Spinal cord (tissue), 9 donors: ENCODE measurements at regions not wholly inside any gene's neighbourhood (a gene's known extent, or its start where the extent isn't known, plus 50 kb on each side); places are given as distances from the start of the nearest gene placed in this dataset.

Source experiments
- DNase-seq, 6 donors: peaks; one replicate each; pipeline versions ENCODE4 v3.0.0 to v3.0.0-alpha.2; 2013 to 2015; ENCODE audit warnings: low spot score in 6 of 6, low read depth in 4 of 6
- H3K27ac ChIP-seq: one replicate; pipeline ENCODE4 v1.5.1; 2013; ENCODE audit warnings: low read depth, low read length, control low read depth
- H3K27me3 ChIP-seq: one replicate; pipeline ENCODE4 v1.6.1; 2013; ENCODE audit warnings: low read length; ENCODE audit not compliant: control insufficient read depth, insufficient read depth
- H3K36me3 ChIP-seq: one replicate; pipeline ENCODE4 v1.6.1; 2013; ENCODE audit warnings: low read length; ENCODE audit not compliant: control insufficient read depth, insufficient read depth
- H3K4me1 ChIP-seq: one replicate; pipeline ENCODE4 v1.6.1; 2013; ENCODE audit warnings: low read length; ENCODE audit not compliant: control insufficient read depth, insufficient read depth
- H3K4me3 ChIP-seq: one replicate; pipeline ENCODE4 v1.5.1; 2013; ENCODE audit warnings: low read depth, low read length, control low read depth
- H3K9me3 ChIP-seq: one replicate; pipeline ENCODE4 v1.6.1; 2013; ENCODE audit warnings: low read length; ENCODE audit not compliant: control insufficient read depth, insufficient read depth
- WGBS: methylation state at CpG from one replicate; pipeline ENCODE4 v1.1.5; 2013; ENCODE audit warnings: missing lambda C conversion rate; ENCODE audit not compliant: insufficient coverage; 5-methylcytosine and 5-hydroxymethylcytosine counted together
- donor health status: healthy.

DNA sequence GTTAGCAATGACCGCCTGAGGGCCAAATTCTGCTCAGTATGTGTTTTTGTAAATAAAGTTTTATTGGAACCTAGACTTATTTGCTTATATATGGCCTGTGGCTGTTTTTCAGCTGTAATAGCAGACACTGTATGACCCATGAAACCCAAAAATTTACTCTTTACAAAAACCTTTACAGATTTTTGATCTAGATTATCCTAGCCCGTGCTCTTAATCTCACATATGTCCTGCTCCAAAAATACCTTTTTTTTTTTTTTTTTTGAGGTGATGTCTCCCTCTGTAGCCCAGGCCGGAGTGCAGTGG, 148.0 kb upstream of the ZNF217 start:
- no peak overlapping the region for H3K27ac ChIP-seq
- no peaks in the 10 kb centered on the region for H3K9me3 ChIP-seq
- WGBS: 100% methylated on average over 1 of the region's 3 CpGs
- peaks cover 16% of the 10 kb centered on the region for H3K4me1 ChIP-seq
- DNase-seq: no peak
- H3K4me3 ChIP-seq: no peak overlapping the region
- H3K27me3 ChIP-seq: peaks cover 17% of the 10 kb centered on the region
- no peaks in the 10 kb centered on the region for H3K36me3 ChIP-seq

DNA sequence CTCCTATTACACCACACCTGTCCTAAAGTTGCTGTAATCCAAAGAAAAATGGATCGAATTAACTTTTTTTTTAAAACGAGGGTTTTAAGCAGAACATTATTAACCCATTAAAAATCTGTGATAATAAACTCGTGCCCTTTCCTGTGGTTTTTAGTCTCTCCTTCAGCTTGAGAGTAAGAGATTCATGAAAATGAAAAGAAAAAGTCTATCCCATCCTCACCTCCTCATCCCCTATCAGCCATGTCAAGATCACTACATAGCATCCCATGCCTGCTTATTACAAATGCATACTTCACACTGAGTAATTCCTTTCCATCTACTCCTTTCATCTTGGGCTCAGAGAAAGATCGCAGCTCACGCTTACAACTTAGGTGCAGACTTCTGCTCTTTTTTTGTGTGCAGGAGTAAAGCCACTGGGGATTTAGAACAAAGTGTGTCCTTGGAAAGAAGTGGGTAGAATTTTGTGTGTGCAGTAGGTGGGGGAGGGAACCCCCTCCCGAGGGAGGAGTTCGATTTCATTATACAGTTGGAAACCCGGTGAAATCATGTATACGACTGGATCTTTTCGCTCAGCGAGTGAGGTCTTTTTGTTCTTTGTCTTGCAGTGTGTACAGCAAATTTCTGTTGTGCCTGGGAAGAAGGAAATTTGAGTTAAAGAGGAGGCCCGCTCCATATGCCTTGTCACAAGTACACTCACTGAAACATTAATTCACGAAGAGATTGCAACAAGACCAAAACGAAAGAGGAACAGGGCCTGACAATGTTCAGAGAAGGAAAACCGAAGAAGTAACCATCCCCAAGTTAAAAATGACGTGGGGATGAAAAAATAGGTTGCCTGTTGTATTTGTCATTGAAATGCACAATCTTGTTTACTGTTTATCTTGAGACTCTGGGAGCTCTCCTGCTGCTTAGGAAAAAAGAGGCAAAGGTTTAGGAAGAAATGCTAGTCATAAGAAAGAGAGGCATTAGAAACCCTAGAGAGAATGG, 146.5 kb upstream of the ZNF217 start:
- DNase-seq: peak in 2 of 6 donors; percentile 62 to 68
- Histone ChIP-seq H3K4me1 (peaks cover 16% of the 10 kb centered on the region), H3K4me3 (no peak overlapping the region), H3K9me3 (no peaks in the 10 kb centered on the region), H3K27ac (no peak overlapping the region), H3K36me3 (no peaks in the 10 kb centered on the region), H3K27me3 (peaks cover 17% of the 10 kb centered on the region)
- 33% methylated on average over 11 of the region's 16 CpGs for WGBS

DNA sequence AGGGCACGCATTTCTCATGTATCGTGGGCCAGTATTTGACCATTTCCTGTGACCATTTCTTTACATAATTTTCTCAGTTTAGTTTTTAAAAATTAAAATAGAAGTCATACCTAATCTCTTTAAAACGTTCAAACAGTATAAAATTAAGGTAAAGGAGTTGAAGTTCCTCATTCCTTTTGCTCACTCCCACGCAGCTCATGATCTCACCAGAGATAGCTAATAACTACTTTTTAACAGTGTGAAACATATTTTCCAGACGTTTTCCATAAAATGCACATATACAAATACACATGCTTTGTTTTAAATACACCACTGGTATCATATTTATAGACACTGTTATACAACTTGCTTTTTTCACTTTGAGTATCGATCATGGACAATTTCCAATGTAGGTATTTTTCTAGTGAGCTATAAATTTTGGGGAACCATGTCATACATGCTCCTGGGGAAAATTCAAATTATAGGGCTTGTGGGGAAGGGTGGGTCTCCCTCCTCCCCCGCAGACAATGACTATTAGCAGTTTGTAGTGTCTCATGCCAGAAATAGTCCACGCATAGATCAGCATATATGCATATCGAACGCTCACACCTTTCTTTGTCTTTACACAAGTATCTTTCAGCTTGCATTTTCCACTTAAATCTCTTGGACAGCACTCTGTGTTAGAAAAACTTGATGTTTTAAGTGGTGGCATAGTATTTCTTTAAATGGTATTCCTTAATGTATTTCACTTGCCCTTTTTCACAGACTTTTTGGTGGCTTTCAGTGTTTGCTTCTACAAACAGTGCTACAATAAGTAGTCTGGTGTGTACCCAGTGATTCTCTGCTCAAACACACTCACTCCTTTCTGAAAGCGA, 145.5 kb upstream of the ZNF217 start:
- peak in 1 of 6 donors; percentile 31 for DNase-seq
- Histone ChIP-seq H3K9me3 (no peaks in the 10 kb centered on the region), H3K4me3 (peak overlapping the region; percentile 4), H3K36me3 (no peaks in the 10 kb centered on the region), H3K4me1 (peaks cover 16% of the 10 kb centered on the region), H3K27me3 (peaks cover 17% of the 10 kb centered on the region), H3K27ac (peak overlapping the region; percentile 79)
- WGBS: 50% methylated on average over 1 of the region's 11 CpGs

DNA sequence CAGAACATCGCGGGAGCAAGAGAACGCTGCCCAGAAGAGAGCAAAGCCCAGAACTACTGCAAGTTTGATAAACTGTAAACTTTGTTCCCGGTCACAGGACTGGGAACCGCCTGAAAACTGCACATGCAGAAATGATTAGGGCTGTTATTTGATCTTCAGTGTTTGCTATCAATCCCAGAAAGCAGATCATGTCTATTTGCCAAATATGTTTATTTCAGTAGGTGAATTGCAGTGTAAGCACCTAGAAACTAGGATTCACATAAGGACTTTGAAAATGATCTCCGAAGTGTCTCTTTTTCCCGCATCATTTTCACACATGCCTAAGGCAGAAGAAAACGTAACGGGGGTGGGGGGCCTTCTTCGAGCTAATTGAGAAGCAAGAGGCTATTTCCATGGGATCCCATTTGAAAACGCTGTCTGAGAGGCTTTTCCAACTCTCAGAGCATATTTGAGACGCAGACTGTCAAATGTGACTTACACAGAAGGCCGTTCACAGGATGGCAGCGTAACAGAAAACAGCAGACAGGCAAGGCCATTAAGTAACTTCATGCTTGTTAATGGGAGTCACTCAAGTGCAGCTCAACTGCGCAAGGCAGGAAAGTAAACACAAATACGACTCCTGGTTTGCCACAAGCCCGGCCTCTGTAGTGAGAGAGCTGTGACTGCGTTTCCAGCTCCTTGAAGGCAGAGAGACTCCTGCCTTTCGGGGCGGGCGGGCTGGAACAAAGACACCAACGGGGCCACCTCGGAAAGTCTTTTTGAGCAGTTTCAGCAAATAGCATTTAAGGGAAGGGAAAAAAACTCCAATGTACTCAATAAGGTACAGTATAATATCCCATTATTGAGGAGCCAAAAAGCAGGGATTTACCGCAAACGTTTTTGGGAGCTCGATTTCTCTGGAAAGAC, 144.7 kb upstream of the ZNF217 start:
- Histone ChIP-seq H3K4me1 (peaks cover 16% of the 10 kb centered on the region), H3K9me3 (no peaks in the 10 kb centered on the region), H3K4me3 (peak overlapping the region; percentile 4), H3K27me3 (peaks cover 17% of the 10 kb centered on the region), H3K27ac (peak overlapping the region; percentile 79), H3K36me3 (no peaks in the 10 kb centered on the region)
- DNase-seq: peak in 5 of 6 donors; percentile 52 to 94 (median 68)
- WGBS: 21% methylated on average over 18 of the region's 26 CpGs

- H3K27me3 ChIP-seq: peaks cover 17% of the 10 kb centered on the region
- no peak overlapping the region for H3K4me3 ChIP-seq
- 16% methylated on average over 5 of the region's 8 CpGs for WGBS
- no peaks in the 10 kb centered on the region for H3K36me3 ChIP-seq
- peak in 2 of 6 donors; percentile 66 to 72 for DNase-seq
- no peaks in the 10 kb centered on the region for H3K9me3 ChIP-seq
- peak overlapping the region; percentile 33 for H3K27ac ChIP-seq
- H3K4me1 ChIP-seq: peaks cover 16% of the 10 kb centered on the region
Measured at GRCh38 chr20:53737396-53738038, 143.9 kb upstream of the ZNF217 start.

- peak overlapping the region; percentile 33 for H3K27ac ChIP-seq
- H3K4me3 ChIP-seq: no peak overlapping the region
- 21% methylated on average over 5 of the region's 6 CpGs for WGBS
- peaks cover 16% of the 10 kb centered on the region for H3K4me1 ChIP-seq
- H3K9me3 ChIP-seq: no peaks in the 10 kb centered on the region
- H3K36me3 ChIP-seq: no peaks in the 10 kb centered on the region
- peak in 2 of 6 donors; percentile 41 to 63 for DNase-seq
- peaks cover 17% of the 10 kb centered on the region for H3K27me3 ChIP-seq
Measured at GRCh38 chr20:53736757-53737395, 143.2 kb upstream of the ZNF217 start.

DNA sequence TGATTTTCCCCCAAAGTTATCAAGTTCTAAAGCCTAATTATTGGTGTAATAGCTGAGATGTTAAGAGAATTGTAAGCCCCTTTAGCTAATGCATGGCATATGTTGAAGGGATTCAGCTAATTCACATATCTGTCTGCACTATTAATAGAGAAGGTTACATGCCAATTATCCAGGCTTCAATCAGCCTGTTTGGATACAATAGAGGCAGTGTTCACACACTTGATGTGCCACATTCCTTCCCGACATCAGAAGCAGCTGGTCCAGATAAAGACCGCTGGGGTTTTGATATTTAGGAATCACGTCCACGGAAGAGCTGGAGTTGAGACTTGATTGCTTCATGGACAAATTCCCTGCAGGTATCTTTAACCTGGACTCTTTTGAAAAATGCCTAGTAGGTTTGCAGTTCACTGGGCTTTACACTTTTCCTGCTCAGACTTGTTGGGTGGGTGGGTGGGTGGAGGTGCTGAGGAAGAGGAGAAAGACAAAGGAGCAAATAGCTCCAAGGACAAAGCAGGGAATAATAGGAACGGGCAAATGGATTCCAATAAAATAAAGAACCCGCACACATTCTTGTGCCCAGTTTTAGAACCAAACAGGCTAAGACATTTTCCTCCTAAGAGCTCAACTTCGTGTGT, 142.6 kb upstream of the ZNF217 start:
- H3K4me3 ChIP-seq: no peak overlapping the region
- peak in 2 of 6 donors; percentile 49 to 57 for DNase-seq
- H3K27me3 ChIP-seq: peaks cover 17% of the 10 kb centered on the region
- H3K4me1 ChIP-seq: peaks cover 16% of the 10 kb centered on the region
- WGBS: 20% methylated on average over 4 of the region's 7 CpGs
- H3K36me3 ChIP-seq: no peaks in the 10 kb centered on the region
- H3K9me3 ChIP-seq: no peaks in the 10 kb centered on the region
- H3K27ac ChIP-seq: no peak overlapping the region

GRCh38 chr20:53735536-53736050, 142.0 kb upstream of the ZNF217 start:
- Histone ChIP-seq H3K4me3 (no peak overlapping the region), H3K4me1 (peaks cover 18% of the 10 kb centered on the region), H3K9me3 (no peaks in the 10 kb centered on the region), H3K36me3 (no peaks in the 10 kb centered on the region), H3K27me3 (peaks cover 17% of the 10 kb centered on the region), H3K27ac (no peak overlapping the region)
- no peak for DNase-seq
- 17% methylated on average over 1 of the region's 5 CpGs for WGBS
